ENCODE measurements at regions not wholly inside any gene's neighbourhood (a gene's known extent, or its start where the extent isn't known, plus 50 kb on each side); places are given as distances from the start of the nearest gene placed in this dataset.

GRCh38 chr16:9343276-9343675, 251.8 kb downstream of the HAPSTR1 start:
- CTCF ChIA-PET = no interaction called here
- no peak for TF ChIP-seq EZH2 (IDR thresholded peaks at IDR 0.05; ENCODE audit: borderline replicate concordance, low read depth, low read length, poor library complexity, severe bottlenecking)
- TF ChIP-seq CTCF (conservative IDR thresholded peaks at IDR 0.05; ENCODE audit: low read depth, low read length) = no peak
- H3K36me3 ChIP-seq (ENCODE audit: insufficient read depth, low read length, poor library complexity, severe bottlenecking) = no peaks in the 10 kb centered on the region
- H3K9me3 ChIP-seq (ENCODE audit: low read depth, low read length, poor library complexity, severe bottlenecking) = no peaks in the 10 kb centered on the region
- no peaks in the 10 kb centered on the region for H3K4me1 ChIP-seq (ENCODE audit: insufficient read depth, low read length, poor library complexity, severe bottlenecking)
- H3K27me3 ChIP-seq (replicated peaks; ENCODE audit: insufficient read depth, low read depth, low read length, poor library complexity) = no peaks in the 10 kb centered on the region
- no peak overlapping the region for H3K4me3 ChIP-seq (ENCODE audit: low read depth, low read length, poor library complexity, severe bottlenecking)
- H3K27ac ChIP-seq (ENCODE audit: low read depth, low read length, poor library complexity, severe bottlenecking) = no peak overlapping the region
- intact Hi-C loops (cut with micrococcal nuclease; ENCODE audit: unreplicated experiment) = no loop called here
- DNase-seq (ENCODE audit: low spot score) = no peak
- POLR2A ChIA-PET (ENCODE audit: low non-redundant PET) = no interaction called here
- BruUV-seq (replicated peaks) = no TSS peak

- Histone ChIP-seq H3K27me3 (replicated peaks; ENCODE audit: insufficient read depth, low read depth, low read length, poor library complexity) (no peaks in the 10 kb centered on the region), H3K4me1 (ENCODE audit: insufficient read depth, low read length, poor library complexity, severe bottlenecking) (no peaks in the 10 kb centered on the region), H3K27ac (ENCODE audit: low read depth, low read length, poor library complexity, severe bottlenecking) (no peak overlapping the region), H3K36me3 (ENCODE audit: insufficient read depth, low read length, poor library complexity, severe bottlenecking) (no peaks in the 10 kb centered on the region), H3K4me3 (ENCODE audit: low read depth, low read length, poor library complexity, severe bottlenecking) (no peak overlapping the region), H3K9me3 (ENCODE audit: low read depth, low read length, poor library complexity, severe bottlenecking) (no peaks in the 10 kb centered on the region)
- ChIA-PET POLR2A (ENCODE audit: low non-redundant PET) (no interaction called here), CTCF (no interaction called here)
- BruUV-seq (replicated peaks) = no TSS peak
- no peak for TF ChIP-seq CTCF (conservative IDR thresholded peaks at IDR 0.05; ENCODE audit: low read depth, low read length)
- TF ChIP-seq EZH2 (IDR thresholded peaks at IDR 0.05; ENCODE audit: borderline replicate concordance, low read depth, low read length, poor library complexity, severe bottlenecking) = no peak
- no peak for DNase-seq (ENCODE audit: low spot score)
- intact Hi-C loops (cut with micrococcal nuclease; ENCODE audit: unreplicated experiment) = no loop called here
These were observed 253.1 kb downstream of the HAPSTR1 start for GRCh38 chr16:9344508-9344907.

GRCh38 chr16:9345046-9345445, 253.6 kb downstream of the HAPSTR1 start:
- CTCF ChIA-PET = no interaction called here
- no peak overlapping the region for H3K4me3 ChIP-seq (ENCODE audit: low read depth, low read length, poor library complexity, severe bottlenecking)
- POLR2A ChIA-PET (ENCODE audit: low non-redundant PET) = no interaction called here
- no peak overlapping the region for H3K27ac ChIP-seq (ENCODE audit: low read depth, low read length, poor library complexity, severe bottlenecking)
- H3K4me1 ChIP-seq (ENCODE audit: insufficient read depth, low read length, poor library complexity, severe bottlenecking) = no peaks in the 10 kb centered on the region
- H3K36me3 ChIP-seq (ENCODE audit: insufficient read depth, low read length, poor library complexity, severe bottlenecking) = no peaks in the 10 kb centered on the region
- no peaks in the 10 kb centered on the region for H3K9me3 ChIP-seq (ENCODE audit: low read depth, low read length, poor library complexity, severe bottlenecking)
- intact Hi-C loops (cut with micrococcal nuclease; ENCODE audit: unreplicated experiment) = no loop called here
- BruUV-seq (replicated peaks) = no TSS peak
- no peaks in the 10 kb centered on the region for H3K27me3 ChIP-seq (replicated peaks; ENCODE audit: insufficient read depth, low read depth, low read length, poor library complexity)
- no peak for TF ChIP-seq CTCF (conservative IDR thresholded peaks at IDR 0.05; ENCODE audit: low read depth, low read length)
- no peak for TF ChIP-seq EZH2 (IDR thresholded peaks at IDR 0.05; ENCODE audit: borderline replicate concordance, low read depth, low read length, poor library complexity, severe bottlenecking)
- DNase-seq (ENCODE audit: low spot score) = no peak
